GM18519 (cell line): ENCODE measurements at regions not wholly inside any gene's neighbourhood (a gene's known extent, or its start where the extent isn't known, plus 50 kb on each side); places are given as distances from the start of the nearest gene placed in this dataset.

ENCODE experiments used
- ATAC-seq: cut with Tn5 transposase; IDR thresholded peaks from one replicate; pipeline ENCODE4 v1.9.1; 2021; ENCODE audit warnings: mild to moderate bottlenecking, moderate library complexity; ENCODE audit not compliant: unreplicated experiment, low FRiP score

GRCh38 chr12:115860619-115861018 lies 416.9 kb downstream of the MED13L start:
- no peak for ATAC-seq

GRCh38 chr12:115859231-115859630 lies 418.3 kb downstream of the MED13L start:
- no peak for ATAC-seq

GRCh38 chr12:115857923-115858322 lies 419.6 kb downstream of the MED13L start:
- no peak for ATAC-seq

- ATAC-seq, result no peak
Observed at GRCh38 chr12:115857160-115857920, 420.2 kb downstream of the MED13L start.

- ATAC-seq, result no peak
Observed at GRCh38 chr12:115852054-115852453, 425.4 kb downstream of the MED13L start.

GRCh38 chr12:115850957-115851356 lies 426.5 kb downstream of the MED13L start:
- no peak for ATAC-seq

- ATAC-seq, result no peak
Observed at GRCh38 chr12:115849262-115849943, 428.1 kb downstream of the MED13L start.

- no peak for ATAC-seq
Observed at GRCh38 chr12:115847398-115847797, 430.1 kb downstream of the MED13L start.

GRCh38 chr12:115846516-115846915 lies 431.0 kb downstream of the MED13L start:
- ATAC-seq, result no peak

- no peak for ATAC-seq
Observed at GRCh38 chr12:115840159-115840558, 437.3 kb downstream of the MED13L start.

- no peak for ATAC-seq
Observed at GRCh38 chr12:115838952-115839351, 438.5 kb downstream of the MED13L start.

GRCh38 chr12:115837220-115837619 lies 440.3 kb downstream of the MED13L start:
- no peak for ATAC-seq

GRCh38 chr12:115835445-115835844 lies 442.0 kb downstream of the MED13L start:
- no peak for ATAC-seq

- ATAC-seq, result no peak
Observed at GRCh38 chr12:115833704-115834103, 443.8 kb downstream of the MED13L start.

GRCh38 chr12:115830633-115831032 lies 446.9 kb downstream of the MED13L start:
- ATAC-seq, result no peak

GRCh38 chr12:115830070-115830469 lies 447.4 kb downstream of the MED13L start:
- no peak for ATAC-seq

GRCh38 chr12:115828168-115828567 lies 449.3 kb downstream of the MED13L start:
- ATAC-seq, result no peak

GRCh38 chr12:115824936-115825602 lies 452.4 kb downstream of the MED13L start:
- ATAC-seq, result no peak

- no peak for ATAC-seq
Observed at GRCh38 chr12:115823635-115824034, 453.9 kb downstream of the MED13L start.

GRCh38 chr12:115820656-115821055 lies 456.8 kb downstream of the MED13L start:
- no peak for ATAC-seq

GRCh38 chr12:115818973-115819372 lies 458.5 kb downstream of the MED13L start:
- ATAC-seq, result no peak
